GM12878 (cell line): ENCODE measurements at regions not wholly inside any gene's neighbourhood (a gene's known extent, or its start where the extent isn't known, plus 50 kb on each side); places are given as distances from the start of the nearest gene placed in this dataset.
"Not testable (repeated sequence)": the region's sequence is repeated elsewhere in the genome, so short reads cannot be mapped to it uniquely, and the experiment has no call there.

ENCODE experiments used
- BHLHE40 ChIP-seq, 2 experiments: fragments of 450-650 bp in 1 of 2; IDR thresholded peaks; 2 replicates each; pipeline ENCODE4 v1.6.1; 2011 to 2017; ENCODE audit warnings: low read depth in 2 of 2, borderline replicate concordance in 1 of 2, improper control_type of control experiment in 1 of 2, low read length in 1 of 2, mild to moderate bottlenecking in 1 of 2
- CEBPB ChIP-seq, 2 experiments: fragments of 150-350 bp in 1 of 2; IDR thresholded peaks; 2 replicates each; pipeline ENCODE4 v1.6.1; 2012 to 2014; ENCODE audit warnings: low read depth in 2 of 2, low read length in 2 of 2, borderline replicate concordance in 1 of 2, inconsistent platforms in 1 of 2
- CHD2 ChIP-seq: IDR thresholded peaks from 2 replicates; pipeline ENCODE4 v1.6.1; 2011; ENCODE audit warnings: low read depth, low read length, improper control_type of control experiment, borderline replicate concordance
- CTCF ChIP-seq, 3 experiments: IDR thresholded peaks in 2 of 3; conservative IDR thresholded peaks in 1 of 3; 2 replicates each; pipeline ENCODE4 v1.5.1; 2011; ENCODE audit warnings: low read depth in 3 of 3, low read length in 3 of 3, mild to moderate bottlenecking in 3 of 3, control low read depth in 2 of 3, moderate library complexity in 2 of 3, inconsistent platforms in 1 of 3, mixed read lengths in 1 of 3; ENCODE audit not compliant: control insufficient read depth in 2 of 3, insufficient read depth in 1 of 3; ENCODE audit errors: extremely low read depth in 1 of 3
- EZH2 ChIP-seq: IDR thresholded peaks from 2 replicates; pipeline ENCODE4 v1.6.1; 2012; ENCODE audit warnings: low read depth, mild to moderate bottlenecking, control low read depth, inconsistent platforms, low read length, borderline replicate concordance; ENCODE audit not compliant: control insufficient read depth
- FOS ChIP-seq: IDR thresholded peaks from 3 replicates; pipeline ENCODE4 v1.6.1; 2011; ENCODE audit warnings: borderline replicate concordance; ENCODE audit not compliant: insufficient read length; ENCODE audit errors: extremely low read depth
- GABPA ChIP-seq: IDR thresholded peaks from 2 replicates; pipeline ENCODE4 v1.6.1; 2014; ENCODE audit warnings: antibody characterized with exemption, low read depth, mild to moderate bottlenecking, inconsistent platforms
- NR2C1 ChIP-seq: fragments of 450-650 bp; IDR thresholded peaks from 2 replicates; pipeline ENCODE4 v1.6.1; 2017; ENCODE audit warnings: antibody characterized with exemption, mild to moderate bottlenecking, moderate library complexity
- SIN3A ChIP-seq: IDR thresholded peaks from 2 replicates; pipeline ENCODE4 v1.6.1; 2012; ENCODE audit warnings: low read depth, low read length, improper control_type of control experiment
- TARDBP ChIP-seq: IDR thresholded peaks from 2 replicates; pipeline ENCODE4 v1.6.1; 2016; ENCODE audit warnings: borderline replicate concordance
- USF1 ChIP-seq: IDR thresholded peaks from 2 replicates; pipeline ENCODE4 v1.6.1; 2011; ENCODE audit warnings: borderline replicate concordance, low read depth, mild to moderate bottlenecking, moderate library complexity, mixed read lengths, low read length; ENCODE audit not compliant: insufficient read depth; ENCODE audit errors: extremely low read length
- YY1 ChIP-seq: IDR thresholded peaks from 2 replicates; pipeline ENCODE4 v1.6.1; 2011; ENCODE audit warnings: low read depth, mild to moderate bottlenecking, low read length

- not testable (repeated sequence) for TF ChIP-seq CTCF (IDR thresholded peaks at IDR 0.05 in 2 of 3, conservative IDR thresholded peaks at IDR 0.05 in 1 of 3; ENCODE audit: control insufficient read depth in 2 of 3, extremely low read depth in 1 of 3, insufficient read depth in 1 of 3, low read depth in 3 of 3, low read length in 3 of 3); YY1; CHD2; TARDBP; SIN3A; EZH2; USF1; GABPA; NR2C1; FOS; CEBPB (IDR thresholded peaks at IDR 0.05; ENCODE audit: borderline replicate concordance in 1 of 2, low read depth in 2 of 2, low read length in 2 of 2); BHLHE40 (IDR thresholded peaks at IDR 0.05; ENCODE audit: borderline replicate concordance in 1 of 2, low read depth in 2 of 2, low read length in 1 of 2)
These were observed 116.1 kb upstream of the GRB10 start for GRCh38 chr7:50898604-50899477.
